ENCODE measurements at regions not wholly inside any gene's neighbourhood (a gene's known extent, or its start where the extent isn't known, plus 50 kb on each side); places are given as distances from the start of the nearest gene placed in this dataset.
"Not testable (repeated sequence)": the region's sequence is repeated elsewhere in the genome, so short reads cannot be mapped to it uniquely, and the experiment has no call there.

DNA sequence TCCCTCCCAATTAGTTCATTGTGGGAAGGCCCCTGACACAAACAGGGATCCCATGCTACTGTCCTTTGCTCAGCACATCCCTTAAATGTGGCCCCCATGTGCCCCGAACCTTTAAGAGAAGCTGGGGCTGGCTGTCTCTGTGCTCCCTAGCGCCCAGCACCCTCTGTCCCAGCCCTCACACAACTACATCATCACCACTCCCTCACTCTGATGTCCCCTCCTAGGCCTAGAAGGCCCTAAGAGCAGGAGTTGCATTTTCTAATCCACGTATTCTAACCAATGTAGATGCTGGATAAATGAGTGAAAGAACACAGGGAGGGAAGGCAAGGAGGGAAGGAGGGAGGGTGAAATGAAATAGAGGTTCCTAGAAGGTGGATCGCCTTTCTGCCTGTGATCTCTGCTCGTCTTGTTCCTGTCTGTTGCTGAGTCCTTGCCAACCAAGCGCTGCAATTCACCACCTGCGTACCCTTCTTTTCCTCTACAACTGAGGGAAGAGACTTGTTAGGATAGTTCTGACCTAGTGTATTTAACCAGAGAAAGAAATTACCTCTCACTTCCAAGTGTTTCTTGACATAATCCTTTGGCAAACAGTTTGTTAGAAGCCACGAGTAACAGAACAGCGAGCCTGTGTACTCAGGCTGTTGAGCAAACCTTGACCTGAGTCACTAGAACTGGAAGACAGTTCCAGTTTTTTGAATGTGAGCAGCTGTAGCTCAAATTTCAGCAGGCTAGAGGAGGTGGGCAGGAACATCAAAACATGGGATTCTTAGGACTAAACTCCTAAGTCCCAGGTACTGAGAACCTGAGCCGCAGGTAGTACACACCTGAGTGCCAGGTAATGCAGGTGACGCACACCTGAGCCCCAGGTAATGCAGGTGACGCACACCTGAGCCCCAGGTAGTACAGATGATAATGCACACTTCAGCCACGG is 181.5 kb upstream of the ID2 start:
- H3K4me3 ChIP-seq (ENCODE audit: low read length in 2 of 2), result no peak overlapping the region
- H3K9ac ChIP-seq (ENCODE audit: low read depth in 1 of 2, low read length in 2 of 2), result peak overlapping the region; percentile 13 to 41
- peaks cover 28 to 31% of the 10 kb centered on the region in 2 donors for H3K4me1 ChIP-seq (ENCODE audit: control insufficient read depth in 2 of 2, insufficient read depth in 2 of 2, low read length in 2 of 2)
- H3K36me3 ChIP-seq (ENCODE audit: control insufficient read depth in 2 of 2, insufficient read depth in 2 of 2, low read length in 2 of 2), result no peaks in the 10 kb centered on the region
- H3K9me3 ChIP-seq (ENCODE audit: control insufficient read depth in 2 of 2, low read length in 2 of 2), result no peaks in the 10 kb centered on the region
- peak overlapping the region; percentile 29 to 38 for H3K27ac ChIP-seq (ENCODE audit: low read depth in 2 of 2, low read length in 2 of 2)
- no peaks in the 10 kb centered on the region for H3K27me3 ChIP-seq (ENCODE audit: control insufficient read depth in 2 of 2, insufficient read depth in 2 of 2, low read length in 2 of 2)

GRCh38 chr2:8501061-8501720 is 180.7 kb upstream of the ID2 start:
- peaks cover 22 to 23% of the 10 kb centered on the region in 2 donors for H3K4me1 ChIP-seq (ENCODE audit: control insufficient read depth in 2 of 2, insufficient read depth in 2 of 2, low read length in 2 of 2)
- H3K9ac ChIP-seq (ENCODE audit: low read depth in 1 of 2, low read length in 2 of 2), result peak overlapping the region in 1 of 2 donors; percentile 13
- no peak overlapping the region for H3K4me3 ChIP-seq (ENCODE audit: low read length in 2 of 2)
- H3K36me3 ChIP-seq (ENCODE audit: control insufficient read depth in 2 of 2, insufficient read depth in 2 of 2, low read length in 2 of 2), result no peaks in the 10 kb centered on the region
- H3K27ac ChIP-seq (ENCODE audit: low read depth in 2 of 2, low read length in 2 of 2), result peak overlapping the region; percentile 29 to 38
- H3K27me3 ChIP-seq (ENCODE audit: control insufficient read depth in 2 of 2, insufficient read depth in 2 of 2, low read length in 2 of 2), result no peaks in the 10 kb centered on the region
- H3K9me3 ChIP-seq (ENCODE audit: control insufficient read depth in 2 of 2, low read length in 2 of 2), result no peaks in the 10 kb centered on the region

- Histone ChIP-seq H3K4me3 (ENCODE audit: low read length in 2 of 2) (no peak overlapping the region), H3K27ac (ENCODE audit: low read depth in 2 of 2, low read length in 2 of 2) (no peak overlapping the region), H3K9me3 (ENCODE audit: control insufficient read depth in 2 of 2, low read length in 2 of 2) (no peaks in the 10 kb centered on the region), H3K36me3 (ENCODE audit: control insufficient read depth in 2 of 2, insufficient read depth in 2 of 2, low read length in 2 of 2) (no peaks in the 10 kb centered on the region), H3K9ac (ENCODE audit: low read depth in 1 of 2, low read length in 2 of 2) (no peak overlapping the region), H3K4me1 (ENCODE audit: control insufficient read depth in 2 of 2, insufficient read depth in 2 of 2, low read length in 2 of 2) (peaks cover 14 to 16% of the 10 kb centered on the region in 2 donors), H3K27me3 (ENCODE audit: control insufficient read depth in 2 of 2, insufficient read depth in 2 of 2, low read length in 2 of 2) (no peaks in the 10 kb centered on the region)
These were observed 179.5 kb upstream of the ID2 start for GRCh38 chr2:8502316-8502715.

- Histone ChIP-seq H3K27me3 (ENCODE audit: control insufficient read depth in 2 of 2, insufficient read depth in 2 of 2, low read length in 2 of 2) (no peaks in the 10 kb centered on the region), H3K36me3 (ENCODE audit: control insufficient read depth in 2 of 2, insufficient read depth in 2 of 2, low read length in 2 of 2) (no peaks in the 10 kb centered on the region), H3K4me3 (ENCODE audit: low read length in 2 of 2) (no peak overlapping the region), H3K27ac (ENCODE audit: low read depth in 2 of 2, low read length in 2 of 2) (no peak overlapping the region), H3K9ac (ENCODE audit: low read depth in 1 of 2, low read length in 2 of 2) (no peak overlapping the region), H3K9me3 (ENCODE audit: control insufficient read depth in 2 of 2, low read length in 2 of 2) (no peaks in the 10 kb centered on the region), H3K4me1 (ENCODE audit: control insufficient read depth in 2 of 2, insufficient read depth in 2 of 2, low read length in 2 of 2) (peaks cover 7 to 8% of the 10 kb centered on the region in 2 donors)
These were observed 176.4 kb upstream of the ID2 start for GRCh38 chr2:8505311-8505920.

GRCh38 chr2:8506746-8507145 is 175.1 kb upstream of the ID2 start:
- H3K4me3 ChIP-seq (ENCODE audit: low read length in 2 of 2), result no peak overlapping the region
- H3K36me3 ChIP-seq (ENCODE audit: control insufficient read depth in 2 of 2, insufficient read depth in 2 of 2, low read length in 2 of 2), result no peaks in the 10 kb centered on the region
- no peaks in the 10 kb centered on the region for H3K27me3 ChIP-seq (ENCODE audit: control insufficient read depth in 2 of 2, insufficient read depth in 2 of 2, low read length in 2 of 2)
- no peaks in the 10 kb centered on the region for H3K4me1 ChIP-seq (ENCODE audit: control insufficient read depth in 2 of 2, insufficient read depth in 2 of 2, low read length in 2 of 2)
- H3K27ac ChIP-seq (ENCODE audit: low read depth in 2 of 2, low read length in 2 of 2), result no peak overlapping the region
- H3K9ac ChIP-seq (ENCODE audit: low read depth in 1 of 2, low read length in 2 of 2), result no peak overlapping the region
- H3K9me3 ChIP-seq (ENCODE audit: control insufficient read depth in 2 of 2, low read length in 2 of 2), result no peaks in the 10 kb centered on the region

- Histone ChIP-seq H3K27ac (ENCODE audit: low read depth in 2 of 2, low read length in 2 of 2) (no peak overlapping the region), H3K4me3 (ENCODE audit: low read length in 2 of 2) (no peak overlapping the region), H3K36me3 (ENCODE audit: control insufficient read depth in 2 of 2, insufficient read depth in 2 of 2, low read length in 2 of 2) (no peaks in the 10 kb centered on the region), H3K9ac (ENCODE audit: low read depth in 1 of 2, low read length in 2 of 2) (no peak overlapping the region), H3K27me3 (ENCODE audit: control insufficient read depth in 2 of 2, insufficient read depth in 2 of 2, low read length in 2 of 2) (no peaks in the 10 kb centered on the region), H3K9me3 (ENCODE audit: control insufficient read depth in 2 of 2, low read length in 2 of 2) (no peaks in the 10 kb centered on the region), H3K4me1 (ENCODE audit: control insufficient read depth in 2 of 2, insufficient read depth in 2 of 2, low read length in 2 of 2) (no peaks in the 10 kb centered on the region)
These were observed 173.1 kb upstream of the ID2 start for GRCh38 chr2:8508766-8509165.

GRCh38 chr2:8509621-8510020 is 172.2 kb upstream of the ID2 start:
- H3K4me3 ChIP-seq (ENCODE audit: low read length in 2 of 2), result no peak overlapping the region
- no peaks in the 10 kb centered on the region for H3K4me1 ChIP-seq (ENCODE audit: control insufficient read depth in 2 of 2, insufficient read depth in 2 of 2, low read length in 2 of 2)
- H3K36me3 ChIP-seq (ENCODE audit: control insufficient read depth in 2 of 2, insufficient read depth in 2 of 2, low read length in 2 of 2), result no peaks in the 10 kb centered on the region
- H3K9ac ChIP-seq (ENCODE audit: low read depth in 1 of 2, low read length in 2 of 2), result no peak overlapping the region
- no peaks in the 10 kb centered on the region for H3K9me3 ChIP-seq (ENCODE audit: control insufficient read depth in 2 of 2, low read length in 2 of 2)
- no peaks in the 10 kb centered on the region for H3K27me3 ChIP-seq (ENCODE audit: control insufficient read depth in 2 of 2, insufficient read depth in 2 of 2, low read length in 2 of 2)
- no peak overlapping the region for H3K27ac ChIP-seq (ENCODE audit: low read depth in 2 of 2, low read length in 2 of 2)

- not testable (repeated sequence) for H3K9ac ChIP-seq (ENCODE audit: low read depth in 1 of 2, low read length in 2 of 2); H3K9me3 ChIP-seq (ENCODE audit: control insufficient read depth in 2 of 2, low read length in 2 of 2); H3K27me3 ChIP-seq (ENCODE audit: control insufficient read depth in 2 of 2, insufficient read depth in 2 of 2, low read length in 2 of 2); H3K4me3 ChIP-seq (ENCODE audit: low read length in 2 of 2); H3K27ac ChIP-seq (ENCODE audit: low read depth in 2 of 2, low read length in 2 of 2); H3K36me3 ChIP-seq (ENCODE audit: control insufficient read depth in 2 of 2, insufficient read depth in 2 of 2, low read length in 2 of 2); H3K4me1 ChIP-seq (ENCODE audit: control insufficient read depth in 2 of 2, insufficient read depth in 2 of 2, low read length in 2 of 2)
These were observed 171.8 kb upstream of the ID2 start for GRCh38 chr2:8510055-8510454.

DNA sequence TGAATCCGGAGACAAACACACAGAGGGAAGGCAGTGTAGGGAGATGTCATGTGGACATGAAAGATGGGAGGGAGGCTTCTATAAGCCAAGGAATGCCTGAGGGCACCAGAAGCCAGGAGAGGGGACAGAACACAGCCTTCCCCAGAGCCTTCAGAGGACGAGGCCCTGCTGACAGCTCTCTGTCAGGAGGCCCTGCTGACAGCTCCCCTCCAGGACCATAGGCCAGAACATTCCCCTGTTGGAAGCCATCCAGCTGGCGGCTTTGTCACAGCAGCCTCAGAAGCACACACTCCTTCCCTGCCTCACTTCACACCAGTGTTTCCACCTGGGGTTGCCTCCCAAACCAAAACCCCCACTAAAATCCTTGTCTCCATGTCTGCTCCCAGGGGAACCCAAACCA is 171.3 kb upstream of the ID2 start:
- Histone ChIP-seq H3K27ac (ENCODE audit: low read depth in 2 of 2, low read length in 2 of 2) (no peak overlapping the region), H3K27me3 (ENCODE audit: control insufficient read depth in 2 of 2, insufficient read depth in 2 of 2, low read length in 2 of 2) (no peaks in the 10 kb centered on the region), H3K4me3 (ENCODE audit: low read length in 2 of 2) (no peak overlapping the region), H3K9me3 (ENCODE audit: control insufficient read depth in 2 of 2, low read length in 2 of 2) (no peaks in the 10 kb centered on the region), H3K4me1 (ENCODE audit: control insufficient read depth in 2 of 2, insufficient read depth in 2 of 2, low read length in 2 of 2) (peaks cover 0 to 4% of the 10 kb centered on the region in 2 donors), H3K9ac (ENCODE audit: low read depth in 1 of 2, low read length in 2 of 2) (no peak overlapping the region), H3K36me3 (ENCODE audit: control insufficient read depth in 2 of 2, insufficient read depth in 2 of 2, low read length in 2 of 2) (no peaks in the 10 kb centered on the region)
